B cell (primary cell): ENCODE measurements at regions not wholly inside any gene's neighbourhood (a gene's known extent, or its start where the extent isn't known, plus 50 kb on each side); places are given as distances from the start of the nearest gene placed in this dataset.

ENCODE experiments used
- CTCF ChIP-seq: fragments of 200-600 bp; IDR thresholded peaks from one replicate; pipeline ENCODE4 v1.8.0; 2022; ENCODE audit warnings: antibody characterized with exemption, mild to moderate bottlenecking
- EZH2 ChIP-seq: IDR thresholded peaks from 2 replicates; pipeline ENCODE4 v1.6.1; 2012; ENCODE audit warnings: borderline replicate concordance, low read depth, mild to moderate bottlenecking, moderate library complexity, low read length; ENCODE audit not compliant: insufficient read depth, poor library complexity, severe bottlenecking

- TF ChIP-seq CTCF (peak; percentile 44), EZH2 (no peak)
Measured at GRCh38 chr18:11310476-11311086, 161.2 kb upstream of the PIEZO2 start.
